Vagina (tissue), 2 donors: ENCODE measurements at regions not wholly inside any gene's neighbourhood (a gene's known extent, or its start where the extent isn't known, plus 50 kb on each side); places are given as distances from the start of the nearest gene placed in this dataset.

Experiments
- CTCF ChIP-seq, 3 experiments: fragments of 450-650 bp in 2 of 3; fragments of 200-600 bp in 1 of 3; sonication (generic) in 1 of 3; IDR thresholded peaks; one replicate each; pipeline ENCODE4 v1.5.1; 2017 to 2019; ENCODE audit warnings: antibody characterized with exemption in 3 of 3, mild to moderate bottlenecking in 2 of 3, moderate library complexity in 2 of 3
- POLR2A ChIP-seq, 2 donors: fragments of 450-650 bp; IDR thresholded peaks; one replicate each; pipeline ENCODE4 v1.6.1; 2017; ENCODE audit warnings: antibody characterized with exemption in 2 of 2, mild to moderate bottlenecking in 2 of 2, moderate library complexity in 2 of 2
- POLR2AphosphoS5 ChIP-seq, 2 donors: sonication (generic); formaldehyde crosslinking; IDR thresholded peaks; one replicate each; pipeline ENCODE4 v1.9.0; 2017; ENCODE audit warnings: antibody characterized with exemption in 2 of 2, mild to moderate bottlenecking in 2 of 2, low read depth in 1 of 2; ENCODE audit not compliant: insufficient read depth in 1 of 2

GRCh38 chr16:61182391-61182790, 853.8 kb downstream of the CDH8 start:
- TF ChIP-seq POLR2A (IDR thresholded peaks at IDR 0.05), result no peak
- no peak for TF ChIP-seq CTCF (IDR thresholded peaks at IDR 0.05)
- no peak for TF ChIP-seq POLR2AphosphoS5 (IDR thresholded peaks at IDR 0.05; ENCODE audit: insufficient read depth in 1 of 2, low read depth in 1 of 2)
